HEK293 (cell line): ENCODE measurements at regions not wholly inside any gene's neighbourhood (a gene's known extent, or its start where the extent isn't known, plus 50 kb on each side); places are given as distances from the start of the nearest gene placed in this dataset.

Experiments
- RBAK ChIP-seq: fragments of 450-650 bp; formaldehyde crosslinking; IDR thresholded peaks from 2 replicates; pipeline ENCODE4 v1.5.1; 2016; ENCODE audit warnings: missing biosample characterization, missing genetic modification characterization
- ZNF138 ChIP-seq: fragments of 450-650 bp; formaldehyde crosslinking; IDR thresholded peaks from 2 replicates; pipeline ENCODE4 v1.5.1; 2016; ENCODE audit warnings: missing biosample characterization, missing genetic modification characterization, borderline replicate concordance
- ZNF148 ChIP-seq: fragments of 450-650 bp; formaldehyde crosslinking; IDR thresholded peaks from 2 replicates; pipeline ENCODE4 v1.5.0; 2017; ENCODE audit warnings: missing biosample characterization, missing genetic modification characterization, borderline replicate concordance
- ZNF214 ChIP-seq: fragments of 450-650 bp; formaldehyde crosslinking; IDR thresholded peaks from 2 replicates; pipeline ENCODE4 v1.5.1; 2017; ENCODE audit warnings: missing biosample characterization, mild to moderate bottlenecking, missing genetic modification characterization, borderline replicate concordance
- ZNF274 ChIP-seq, 2 experiments: fragments of 200-500 bp in 1 of 2; fragments of 450-650 bp in 1 of 2; sonication (Bioruptor generic) in 1 of 2; formaldehyde crosslinking in 1 of 2; IDR thresholded peaks; 2 replicates each; pipeline versions ENCODE4 v1.5.1 to v1.6.1; 2014 to 2016; ENCODE audit warnings: borderline replicate concordance in 1 of 2, inconsistent platforms in 1 of 2, low read length in 1 of 2, missing biosample characterization in 1 of 2, missing genetic modification characterization in 1 of 2
- ZNF426 ChIP-seq: fragments of 450-650 bp; formaldehyde crosslinking; IDR thresholded peaks from 2 replicates; pipeline ENCODE4 v1.5.1; 2017; ENCODE audit warnings: missing biosample characterization, missing genetic modification characterization, mild to moderate bottlenecking, inconsistent platforms, moderate library complexity
- ZNF513 ChIP-seq: fragments of 450-650 bp; IDR thresholded peaks from 2 replicates; pipeline ENCODE4 v1.5.1; 2018; ENCODE audit warnings: missing biosample characterization, missing genetic modification characterization
- ZNF544 ChIP-seq: fragments of 450-650 bp; formaldehyde crosslinking; IDR thresholded peaks from 2 replicates; pipeline ENCODE4 v1.5.0; 2017; ENCODE audit warnings: missing biosample characterization, missing genetic modification characterization
- TF ChIP-seq, protein P1 (sequence below): fragments of 450-650 bp; formaldehyde crosslinking; IDR thresholded peaks from 2 replicates; pipeline ENCODE4 v1.5.1; 2016; ENCODE audit warnings: missing biosample characterization, missing genetic modification characterization, borderline replicate concordance
- TF ChIP-seq, protein P2 (sequence below): fragments of 450-650 bp; formaldehyde crosslinking; IDR thresholded peaks from 2 replicates; pipeline ENCODE4 v1.5.1; 2016; ENCODE audit warnings: missing biosample characterization, missing genetic modification characterization

DNA sequence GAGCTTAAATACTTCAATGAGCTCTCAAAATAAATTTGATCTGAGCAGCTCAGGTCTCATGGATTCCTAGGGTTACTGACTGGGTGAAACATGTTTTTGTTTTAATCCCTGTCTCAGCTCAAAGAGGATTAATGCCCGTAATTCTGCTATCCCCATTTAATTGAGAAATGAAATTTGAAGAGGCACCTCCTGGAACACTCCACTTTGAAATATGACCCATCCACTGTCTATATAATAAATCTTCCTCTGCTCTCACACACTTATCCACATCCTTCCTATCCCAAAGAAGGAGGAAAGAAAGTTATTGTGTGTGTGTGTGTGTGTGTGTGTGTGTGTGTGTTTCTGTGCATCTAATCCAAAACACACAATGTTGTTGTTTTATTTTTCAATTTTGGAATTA lies 2082.4 kb upstream of the PIK3C3 start:
- TF ChIP-seq ZNF544 (tag by site-specific recombination) (no peak), ZNF274 (IDR thresholded peaks at IDR 0.05; ENCODE audit: low read length) (no peak), ZNF274 (tag by site-specific recombination; IDR thresholded peaks at IDR 0.05; ENCODE audit: borderline replicate concordance) (no peak), ZNF148 (tag by site-specific recombination) (no peak), ZNF214 (tag by site-specific recombination) (no peak), RBAK (no peak), ZNF426 (tag by site-specific recombination) (no peak), ZNF138 (tag by site-specific recombination) (no peak), ZNF513 (tag by site-specific recombination) (no peak)
- TF ChIP-seq, protein P1, sequence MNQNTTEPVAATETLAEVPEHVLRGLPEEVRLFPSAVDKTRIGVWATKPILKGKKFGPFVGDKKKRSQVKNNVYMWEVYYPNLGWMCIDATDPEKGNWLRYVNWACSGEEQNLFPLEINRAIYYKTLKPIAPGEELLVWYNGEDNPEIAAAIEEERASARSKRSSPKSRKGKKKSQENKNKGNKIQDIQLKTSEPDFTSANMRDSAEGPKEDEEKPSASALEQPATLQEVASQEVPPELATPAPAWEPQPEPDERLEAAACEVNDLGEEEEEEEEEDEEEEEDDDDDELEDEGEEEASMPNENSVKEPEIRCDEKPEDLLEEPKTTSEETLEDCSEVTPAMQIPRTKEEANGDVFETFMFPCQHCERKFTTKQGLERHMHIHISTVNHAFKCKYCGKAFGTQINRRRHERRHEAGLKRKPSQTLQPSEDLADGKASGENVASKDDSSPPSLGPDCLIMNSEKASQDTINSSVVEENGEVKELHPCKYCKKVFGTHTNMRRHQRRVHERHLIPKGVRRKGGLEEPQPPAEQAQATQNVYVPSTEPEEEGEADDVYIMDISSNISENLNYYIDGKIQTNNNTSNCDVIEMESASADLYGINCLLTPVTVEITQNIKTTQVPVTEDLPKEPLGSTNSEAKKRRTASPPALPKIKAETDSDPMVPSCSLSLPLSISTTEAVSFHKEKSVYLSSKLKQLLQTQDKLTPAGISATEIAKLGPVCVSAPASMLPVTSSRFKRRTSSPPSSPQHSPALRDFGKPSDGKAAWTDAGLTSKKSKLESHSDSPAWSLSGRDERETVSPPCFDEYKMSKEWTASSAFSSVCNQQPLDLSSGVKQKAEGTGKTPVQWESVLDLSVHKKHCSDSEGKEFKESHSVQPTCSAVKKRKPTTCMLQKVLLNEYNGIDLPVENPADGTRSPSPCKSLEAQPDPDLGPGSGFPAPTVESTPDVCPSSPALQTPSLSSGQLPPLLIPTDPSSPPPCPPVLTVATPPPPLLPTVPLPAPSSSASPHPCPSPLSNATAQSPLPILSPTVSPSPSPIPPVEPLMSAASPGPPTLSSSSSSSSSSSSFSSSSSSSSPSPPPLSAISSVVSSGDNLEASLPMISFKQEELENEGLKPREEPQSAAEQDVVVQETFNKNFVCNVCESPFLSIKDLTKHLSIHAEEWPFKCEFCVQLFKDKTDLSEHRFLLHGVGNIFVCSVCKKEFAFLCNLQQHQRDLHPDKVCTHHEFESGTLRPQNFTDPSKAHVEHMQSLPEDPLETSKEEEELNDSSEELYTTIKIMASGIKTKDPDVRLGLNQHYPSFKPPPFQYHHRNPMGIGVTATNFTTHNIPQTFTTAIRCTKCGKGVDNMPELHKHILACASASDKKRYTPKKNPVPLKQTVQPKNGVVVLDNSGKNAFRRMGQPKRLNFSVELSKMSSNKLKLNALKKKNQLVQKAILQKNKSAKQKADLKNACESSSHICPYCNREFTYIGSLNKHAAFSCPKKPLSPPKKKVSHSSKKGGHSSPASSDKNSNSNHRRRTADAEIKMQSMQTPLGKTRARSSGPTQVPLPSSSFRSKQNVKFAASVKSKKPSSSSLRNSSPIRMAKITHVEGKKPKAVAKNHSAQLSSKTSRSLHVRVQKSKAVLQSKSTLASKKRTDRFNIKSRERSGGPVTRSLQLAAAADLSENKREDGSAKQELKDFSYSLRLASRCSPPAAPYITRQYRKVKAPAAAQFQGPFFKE (tag by site-specific recombination) = no peak
- TF ChIP-seq, protein P2, sequence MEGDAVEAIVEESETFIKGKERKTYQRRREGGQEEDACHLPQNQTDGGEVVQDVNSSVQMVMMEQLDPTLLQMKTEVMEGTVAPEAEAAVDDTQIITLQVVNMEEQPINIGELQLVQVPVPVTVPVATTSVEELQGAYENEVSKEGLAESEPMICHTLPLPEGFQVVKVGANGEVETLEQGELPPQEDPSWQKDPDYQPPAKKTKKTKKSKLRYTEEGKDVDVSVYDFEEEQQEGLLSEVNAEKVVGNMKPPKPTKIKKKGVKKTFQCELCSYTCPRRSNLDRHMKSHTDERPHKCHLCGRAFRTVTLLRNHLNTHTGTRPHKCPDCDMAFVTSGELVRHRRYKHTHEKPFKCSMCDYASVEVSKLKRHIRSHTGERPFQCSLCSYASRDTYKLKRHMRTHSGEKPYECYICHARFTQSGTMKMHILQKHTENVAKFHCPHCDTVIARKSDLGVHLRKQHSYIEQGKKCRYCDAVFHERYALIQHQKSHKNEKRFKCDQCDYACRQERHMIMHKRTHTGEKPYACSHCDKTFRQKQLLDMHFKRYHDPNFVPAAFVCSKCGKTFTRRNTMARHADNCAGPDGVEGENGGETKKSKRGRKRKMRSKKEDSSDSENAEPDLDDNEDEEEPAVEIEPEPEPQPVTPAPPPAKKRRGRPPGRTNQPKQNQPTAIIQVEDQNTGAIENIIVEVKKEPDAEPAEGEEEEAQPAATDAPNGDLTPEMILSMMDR (tag by site-specific recombination) = no peak
